NB4 (cell line): ENCODE measurements at regions not wholly inside any gene's neighbourhood (a gene's known extent, or its start where the extent isn't known, plus 50 kb on each side); places are given as distances from the start of the nearest gene placed in this dataset.

ENCODE experiments used
- CTCF ChIP-seq: IDR thresholded peaks from one replicate; pipeline ENCODE4 v1.5.1; 2012; ENCODE audit warnings: low read depth, low read length
- MYC ChIP-seq: IDR thresholded peaks from 2 replicates; pipeline ENCODE4 v1.6.1; 2011; ENCODE audit warnings: low read depth, low read length
- POLR2A ChIP-seq: IDR thresholded peaks from 2 replicates; pipeline ENCODE4 v1.6.1; 2011; ENCODE audit warnings: mild to moderate bottlenecking; ENCODE audit not compliant: insufficient read length; ENCODE audit errors: extremely low read depth

GRCh38 chr18:42296723-42297122 lies 341.7 kb downstream of the PIK3C3 start:
- TF ChIP-seq POLR2A (no peak), CTCF (no peak), MYC (no peak)
